H1 (cell line): ENCODE measurements at regions not wholly inside any gene's neighbourhood (a gene's known extent, or its start where the extent isn't known, plus 50 kb on each side); places are given as distances from the start of the nearest gene placed in this dataset.

Experiments used
- CTCF ChIA-PET: fragments of 300-600 bp; sonication (Branson Sonifier 250); formaldehyde crosslinking; loops from one replicate; lab custom pipeline; 2021; ENCODE audit not compliant: partially characterized antibody; lab: Charles Lee
- POLR2A ChIA-PET: fragments of 300-600 bp; sonication (Branson Sonifier 250); formaldehyde crosslinking; loops from one replicate; lab custom pipeline; 2021; ENCODE audit warnings: inconsistent platforms; ENCODE audit not compliant: partially characterized antibody; lab: Charles Lee
- DNase-seq, 2 experiments: peaks; one replicate each; pipeline versions ENCODE4 v3.0.0 to v3.0.0-alpha.2; 2010 to 2022; ENCODE audit warnings: low spot score in 2 of 2, low read depth in 1 of 2, mixed read lengths in 1 of 2
- FAIRE-seq: peaks from 2 replicates; lab custom pipeline; 2011; peaks lifted over from hg19 to GRCh38; lab: Jason Lieb, UNC
- H2AFZ ChIP-seq: 2 replicates; pipeline ENCODE4 v1.8.1; 2012; ENCODE audit warnings: low read length, inconsistent platforms
- H2AK5ac ChIP-seq: 2 replicates; pipeline ENCODE4 v1.6.1; 2013; ENCODE audit warnings: low read depth, low read length
- H2BK120ac ChIP-seq: replicated peaks from 2 replicates; pipeline ENCODE3; 2013; ENCODE audit warnings: low read depth, low read length, inconsistent platforms
- H2BK12ac ChIP-seq: 2 replicates; pipeline ENCODE4 v1.6.1; 2013; ENCODE audit warnings: low read depth, low read length
- H2BK15ac ChIP-seq: 2 replicates; pipeline ENCODE4 v1.6.1; 2013; ENCODE audit warnings: low read length
- H2BK20ac ChIP-seq: 2 replicates; pipeline ENCODE4 v1.6.1; 2013; ENCODE audit warnings: low read length
- H2BK5ac ChIP-seq: 2 replicates; pipeline ENCODE4 v1.6.1; 2013; ENCODE audit warnings: low read depth, low read length
- H3K14ac ChIP-seq: 2 replicates; pipeline ENCODE4 v1.6.1; 2013; ENCODE audit warnings: inconsistent platforms; ENCODE audit not compliant: insufficient read length
- H3K18ac ChIP-seq: 2 replicates; pipeline ENCODE4 v1.6.1; 2013; ENCODE audit warnings: low read length; ENCODE audit errors: extremely low read depth
- H3K23ac ChIP-seq: 2 replicates; pipeline ENCODE4 v1.6.1; 2013; ENCODE audit warnings: inconsistent platforms; ENCODE audit not compliant: insufficient read length
- H3K23me2 ChIP-seq: 2 replicates; pipeline ENCODE4 v1.6.1; 2013; ENCODE audit warnings: low read depth, low read length
- H3K27ac ChIP-seq: 2 replicates; pipeline ENCODE4 v1.6.1; 2011; ENCODE audit warnings: low read depth, low read length, inconsistent platforms
- H3K27me3 ChIP-seq, 4 experiments: replicated peaks in 1 of 4; 1 replicate in 1 of 4; 2 replicates in 3 of 4; pipeline versions ENCODE4 v1.6.1 to v1.8.1; 2011 to 2013; ENCODE audit warnings: low read length in 3 of 4, mild to moderate bottlenecking in 3 of 4, inconsistent platforms in 2 of 4, mixed read lengths in 2 of 4, moderate library complexity in 1 of 4; ENCODE audit not compliant: control insufficient read depth in 3 of 4, insufficient read depth in 3 of 4; ENCODE audit errors: extremely low read depth in 1 of 4
- H3K36me3 ChIP-seq, 4 experiments: 2 replicates each; pipeline versions ENCODE4 v1.6.1 to v1.8.1; 2011 to 2013; ENCODE audit warnings: mild to moderate bottlenecking in 4 of 4, low read length in 3 of 4, moderate library complexity in 2 of 4, control low read depth in 1 of 4, inconsistent platforms in 1 of 4; ENCODE audit not compliant: insufficient read depth in 4 of 4, control insufficient read depth in 2 of 4
- H3K4ac ChIP-seq: replicated peaks from 2 replicates; pipeline ENCODE3; 2013; ENCODE audit warnings: low read length, low read depth, mixed read lengths, inconsistent platforms; ENCODE audit not compliant: insufficient read length
- H3K4me1 ChIP-seq, 4 experiments: replicated peaks in 1 of 4; 1 replicate in 1 of 4; 2 replicates in 3 of 4; pipeline versions ENCODE4 v1.6.1 to v1.8.1; 2011 to 2013; ENCODE audit warnings: low read length in 3 of 4, inconsistent platforms in 2 of 4, mixed read lengths in 1 of 4; ENCODE audit not compliant: insufficient read depth in 4 of 4, control insufficient read depth in 3 of 4
- H3K4me2 ChIP-seq, 2 experiments: 2 replicates each; pipeline versions ENCODE4 v1.6.1 to v1.8.1; 2011 to 2013; ENCODE audit warnings: low read depth in 2 of 2, low read length in 2 of 2, control low read depth in 1 of 2, inconsistent platforms in 1 of 2, mild to moderate bottlenecking in 1 of 2; ENCODE audit not compliant: insufficient read depth in 1 of 2
- H3K4me3 ChIP-seq, 4 experiments: fragments of 200-600, 300-600 bp in 1 of 4; sonication (generic), shearing (Covaris generic), sonication (Bioruptor Twin) in 1 of 4; 2 replicates each; pipeline versions ENCODE4 v1.5.1 to v1.8.1; 2011 to 2016; ENCODE audit warnings: low read length in 4 of 4, low read depth in 3 of 4, control low read depth in 2 of 4, inconsistent platforms in 2 of 4, mild to moderate bottlenecking in 2 of 4, mixed read lengths in 1 of 4, moderate library complexity in 1 of 4; ENCODE audit not compliant: insufficient read depth in 2 of 4; ENCODE audit errors: extremely low read depth in 1 of 4
- H3K56ac ChIP-seq: replicated peaks from 2 replicates; pipeline ENCODE3; 2013; ENCODE audit warnings: low read depth, mild to moderate bottlenecking, mixed read lengths, low read length, inconsistent platforms; ENCODE audit not compliant: insufficient read length
- H3K79me1 ChIP-seq: 2 replicates; pipeline ENCODE4 v1.6.1; 2013; ENCODE audit warnings: low read depth, low read length, control low read depth
- H3K79me2 ChIP-seq, 2 experiments: 2 replicates each; pipeline versions ENCODE4 v1.6.1 to v1.8.1; 2012 to 2013; ENCODE audit warnings: low read length in 2 of 2, mild to moderate bottlenecking in 2 of 2, inconsistent platforms in 1 of 2; ENCODE audit not compliant: insufficient read depth in 2 of 2, control insufficient read depth in 1 of 2
- H3K9ac ChIP-seq, 4 experiments: replicated peaks in 1 of 4; 1 replicate in 1 of 4; 2 replicates in 3 of 4; pipeline versions ENCODE4 v1.6.1 to v1.8.1; 2011 to 2013; ENCODE audit warnings: low read depth in 3 of 4, low read length in 3 of 4, control low read depth in 2 of 4, mild to moderate bottlenecking in 2 of 4, moderate library complexity in 2 of 4, inconsistent platforms in 1 of 4; ENCODE audit errors: extremely low read depth in 1 of 4
- H3K9me3 ChIP-seq, 2 experiments: 2 replicates each; pipeline versions ENCODE4 v1.6.1 to v1.8.1; 2012 to 2013; ENCODE audit warnings: mild to moderate bottlenecking in 2 of 2, moderate library complexity in 2 of 2, control low read depth in 1 of 2, inconsistent platforms in 1 of 2, low read depth in 1 of 2, low read length in 1 of 2, mixed read lengths in 1 of 2; ENCODE audit not compliant: insufficient read depth in 2 of 2
- H4K20me1 ChIP-seq, 2 experiments: replicated peaks in 1 of 2; 2 replicates each; pipeline versions ENCODE3 to v1.8.1; 2011 to 2013; ENCODE audit warnings: inconsistent platforms in 2 of 2, low read length in 2 of 2, mild to moderate bottlenecking in 1 of 2; ENCODE audit not compliant: insufficient read depth in 2 of 2, control insufficient read depth in 1 of 2
- H4K5ac ChIP-seq: 2 replicates; pipeline ENCODE4 v1.6.1; 2013; ENCODE audit warnings: low read length, low read depth, mixed read lengths, inconsistent platforms; ENCODE audit not compliant: insufficient read length
- H4K8ac ChIP-seq: 2 replicates; pipeline ENCODE4 v1.8.0; 2013; ENCODE audit warnings: mild to moderate bottlenecking, moderate library complexity, low read length, inconsistent platforms; ENCODE audit not compliant: insufficient read depth; ENCODE audit errors: extremely low read depth
- H4K91ac ChIP-seq: replicated peaks from 2 replicates; pipeline ENCODE3; 2013; ENCODE audit warnings: low read length, mixed read lengths, inconsistent platforms; ENCODE audit not compliant: insufficient read length
- BACH1 ChIP-seq: IDR thresholded peaks from 2 replicates; pipeline ENCODE4 v1.6.1; 2012; ENCODE audit warnings: low read length, improper control_type of control experiment
- CEBPB ChIP-seq: IDR thresholded peaks from 2 replicates; pipeline ENCODE4 v1.6.1; 2012; ENCODE audit warnings: low read depth, low read length
- CTBP2 ChIP-seq: IDR thresholded peaks from 2 replicates; pipeline ENCODE4 v1.7.0; 2011; ENCODE audit warnings: borderline replicate concordance, mild to moderate bottlenecking, moderate library complexity, mixed read lengths, low read length; ENCODE audit not compliant: insufficient read depth, insufficient read length
- EGR1 ChIP-seq: IDR thresholded peaks from 2 replicates; pipeline ENCODE4 v1.6.1; 2011; ENCODE audit warnings: low read depth, low read length, borderline replicate concordance
- EP300 ChIP-seq, 2 experiments: IDR thresholded peaks; 1 replicate in 1 of 2; 2 replicates in 1 of 2; pipeline ENCODE4 v1.6.1; 2011 to 2012; ENCODE audit warnings: low read depth in 2 of 2, low read length in 2 of 2, mild to moderate bottlenecking in 2 of 2, borderline replicate concordance in 1 of 2, inconsistent platforms in 1 of 2, moderate library complexity in 1 of 2
- NANOG ChIP-seq: IDR thresholded peaks from 2 replicates; pipeline ENCODE4 v1.6.1; 2011; ENCODE audit warnings: low read length, low read depth, mild to moderate bottlenecking, inconsistent platforms; ENCODE audit not compliant: insufficient read depth, poor library complexity, severe bottlenecking
- RAD21 ChIP-seq, 2 experiments: IDR thresholded peaks in 1 of 2; conservative IDR thresholded peaks in 1 of 2; 2 replicates each; pipeline ENCODE4 v1.6.1; 2011; ENCODE audit warnings: low read depth in 2 of 2, low read length in 2 of 2, improper control_type of control experiment in 1 of 2, inconsistent platforms in 1 of 2, mild to moderate bottlenecking in 1 of 2, moderate library complexity in 1 of 2
- RBBP5 ChIP-seq: IDR thresholded peaks from 2 replicates; pipeline ENCODE4 v1.7.1; 2012; ENCODE audit warnings: low read depth, mild to moderate bottlenecking, inconsistent platforms, low read length, moderate library complexity, borderline replicate concordance
- SP1 ChIP-seq: IDR thresholded peaks from 2 replicates; pipeline ENCODE4 v1.6.1; 2011; ENCODE audit warnings: low read depth, low read length
- SRF ChIP-seq: IDR thresholded peaks from 2 replicates; pipeline ENCODE4 v1.6.1; 2011; ENCODE audit warnings: mild to moderate bottlenecking, low read depth, low read length, moderate library complexity
- SUZ12 ChIP-seq: fragments of 200-600 bp; sonication (generic); IDR thresholded peaks from 2 replicates; pipeline ENCODE4 v1.6.1; 2012; ENCODE audit warnings: mild to moderate bottlenecking, inconsistent platforms, low read length, moderate library complexity, mixed read lengths
- YY1 ChIP-seq: IDR thresholded peaks from 2 replicates; pipeline ENCODE4 v1.6.1; 2011; ENCODE audit warnings: low read depth, mild to moderate bottlenecking, low read length

GRCh38 chr2:63784461-63784860 is 57.2 kb upstream of the UGP2 start:
- H4K91ac ChIP-seq = no peak overlapping the region
- H3K79me2 ChIP-seq = no peaks in the 10 kb centered on the region
- H3K14ac ChIP-seq = no peak overlapping the region
- H2BK15ac ChIP-seq = no peak overlapping the region
- no peak overlapping the region for H3K9ac ChIP-seq
- H2BK5ac ChIP-seq = no peak overlapping the region
- no peak overlapping the region for H2BK120ac ChIP-seq
- no peaks in the 10 kb centered on the region for H3K36me3 ChIP-seq
- no peak overlapping the region for H2AFZ ChIP-seq
- H3K23ac ChIP-seq = no peak overlapping the region
- no peak overlapping the region for H3K56ac ChIP-seq
- H3K18ac ChIP-seq = no peak overlapping the region
- H4K8ac ChIP-seq = no peak overlapping the region
- ChIA-PET POLR2A (no interaction called here), CTCF (interaction anchor here (0.6 to 1.4 kb wide), 3 partner anchors 32 to 124 kb away, joined by 3 to 5 read pairs (median 3); no protein-coding TSS in a partner anchor)
- H4K5ac ChIP-seq = no peak overlapping the region
- TF ChIP-seq EP300 (IDR thresholded peaks at IDR 0.05; ENCODE audit: borderline replicate concordance in 1 of 2, low read depth in 2 of 2, low read length in 2 of 2) (no peak), NANOG (no peak), SRF (no peak), CTBP2 (no peak), RBBP5 (no peak), YY1 (no peak), SUZ12 (no peak), CEBPB (no peak), SP1 (no peak), BACH1 (no peak), EGR1 (no peak), RAD21 (IDR thresholded peaks at IDR 0.05 in 1 of 2, conservative IDR thresholded peaks at IDR 0.05 in 1 of 2; ENCODE audit: low read depth in 2 of 2, low read length in 2 of 2) (no peak)
- no peak overlapping the region; a peak in 1 of 8 replicates for H3K4me3 ChIP-seq
- no peak overlapping the region for H2AK5ac ChIP-seq
- H2BK20ac ChIP-seq = no peak overlapping the region
- FAIRE-seq = no peak
- H3K27ac ChIP-seq = no peak overlapping the region
- no peaks in the 10 kb centered on the region for H4K20me1 ChIP-seq
- H3K9me3 ChIP-seq = no peaks in the 10 kb centered on the region
- no peaks in the 10 kb centered on the region for H3K27me3 ChIP-seq
- H2BK12ac ChIP-seq = no peak overlapping the region
- no peaks in the 10 kb centered on the region for H3K79me1 ChIP-seq
- H3K4ac ChIP-seq = no peak overlapping the region
- H3K4me2 ChIP-seq = no peak overlapping the region
- H3K4me1 ChIP-seq = peaks cover under 1 to 26% (median 17%) of the 10 kb centered on the region in 4 experiments; a peak in 5 of 7 replicates
- no peaks in the 10 kb centered on the region for H3K23me2 ChIP-seq
- DNase-seq = no peak
